NCI-H2171 treated with DMSO at 0.1 percent for 48 hours (cell line): ENCODE measurements at regions not wholly inside any gene's neighbourhood (a gene's known extent, or its start where the extent isn't known, plus 50 kb on each side); places are given as distances from the start of the nearest gene placed in this dataset.

Experiments
- DNase-seq: peaks from one replicate; lab custom pipeline; 2025; lab: John Stamatoyannopoulos, UW

DNA sequence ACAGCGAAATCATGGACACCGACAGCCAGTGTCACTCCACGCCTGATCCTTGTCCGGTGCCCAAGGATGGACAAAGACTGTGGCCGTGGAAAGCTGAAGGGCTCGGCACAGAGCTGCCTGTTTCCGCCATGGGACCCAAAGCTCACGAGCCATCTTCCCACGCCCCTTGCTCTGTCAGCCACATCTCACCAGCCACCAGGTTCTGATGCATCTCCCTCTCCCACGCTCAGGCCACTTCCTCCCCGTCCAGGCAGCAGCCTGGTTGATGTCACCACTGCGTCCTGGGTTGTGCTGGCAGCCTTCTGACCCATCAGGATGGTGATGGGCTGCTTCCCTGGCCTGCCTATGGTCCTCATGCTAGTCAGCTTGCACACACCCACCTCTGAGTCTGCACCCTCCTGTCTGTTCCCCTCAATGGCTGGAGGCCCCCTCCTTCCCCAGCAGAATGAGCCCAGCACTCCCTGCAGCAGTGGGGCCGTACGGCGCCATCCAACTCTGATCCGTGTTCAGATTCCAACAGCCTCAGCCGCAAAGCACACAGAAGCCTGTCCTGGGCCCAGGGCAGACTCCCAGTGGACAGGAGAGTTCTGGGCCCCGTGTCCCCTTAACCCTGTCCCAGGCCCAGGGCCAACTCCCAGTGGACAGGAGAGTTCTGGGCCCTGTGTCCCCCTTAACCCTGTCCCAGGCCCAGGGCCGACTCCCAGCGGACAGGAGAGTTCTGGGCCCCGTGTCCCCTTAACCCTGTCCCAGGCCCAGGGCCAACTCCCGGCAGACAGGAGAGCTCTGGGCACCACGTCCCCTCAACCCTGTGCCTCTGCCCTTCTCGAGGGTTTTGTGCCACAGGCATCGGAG lies 259.5 kb downstream of the BRD1 start:
- DNase-seq = no peak

DNA sequence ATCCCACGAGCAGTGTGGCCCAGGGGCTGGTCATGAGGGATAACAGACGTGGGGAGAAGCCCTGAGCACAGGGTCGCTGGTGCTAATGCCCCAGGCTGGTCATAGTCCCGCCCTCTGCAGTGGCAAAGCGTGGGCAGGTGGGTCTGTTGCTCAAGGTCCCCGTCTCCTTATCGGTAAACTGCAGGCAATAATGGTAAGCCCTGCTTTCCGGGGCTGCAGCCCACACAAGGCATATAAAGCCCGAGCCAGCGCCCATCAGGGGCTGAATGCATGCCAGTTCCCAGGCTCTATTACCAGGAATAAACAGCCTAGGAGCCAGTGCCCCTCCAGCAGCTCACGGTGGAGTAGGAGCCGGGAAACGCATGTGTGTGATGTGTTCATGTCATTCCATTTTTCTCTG lies 261.0 kb downstream of the BRD1 start:
- DNase-seq = no peak

DNA sequence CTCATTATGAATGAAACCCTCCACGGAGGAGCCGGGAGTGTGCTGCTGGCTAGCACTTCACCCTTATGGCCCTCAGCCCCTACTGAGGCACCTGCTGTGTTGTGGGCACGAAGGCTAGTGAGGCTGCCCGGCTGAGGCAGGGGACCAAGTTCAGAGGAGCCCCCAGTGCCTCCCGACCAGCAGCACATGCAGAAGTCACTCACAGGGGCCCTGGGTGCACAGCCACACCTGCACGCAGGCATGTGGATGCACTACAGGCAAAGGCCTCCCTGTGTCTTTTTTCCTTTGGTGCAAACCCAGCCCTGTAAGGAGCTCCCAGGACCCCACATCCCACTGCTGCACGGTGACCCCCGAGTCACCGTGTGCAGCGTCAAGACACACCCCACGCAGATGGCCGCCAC lies 261.5 kb downstream of the BRD1 start:
- DNase-seq = no peak

DNA sequence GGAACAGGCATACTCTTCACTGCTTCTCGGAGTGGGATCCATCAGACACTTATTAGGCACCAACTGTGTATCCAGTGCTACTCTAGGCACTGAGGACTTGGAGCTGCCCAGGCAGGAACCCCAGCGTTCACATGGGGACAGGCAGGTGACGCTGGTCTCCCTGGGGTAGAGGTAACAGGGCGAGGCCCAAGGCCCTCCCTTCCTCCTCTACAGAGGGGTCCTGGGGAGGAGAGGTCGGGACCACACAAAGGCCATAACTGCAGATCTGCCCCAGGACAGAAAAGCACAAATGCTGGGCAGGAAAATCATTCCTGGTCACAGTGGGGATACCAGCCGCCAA lies 262.2 kb downstream of the BRD1 start:
- no peak for DNase-seq

DNA sequence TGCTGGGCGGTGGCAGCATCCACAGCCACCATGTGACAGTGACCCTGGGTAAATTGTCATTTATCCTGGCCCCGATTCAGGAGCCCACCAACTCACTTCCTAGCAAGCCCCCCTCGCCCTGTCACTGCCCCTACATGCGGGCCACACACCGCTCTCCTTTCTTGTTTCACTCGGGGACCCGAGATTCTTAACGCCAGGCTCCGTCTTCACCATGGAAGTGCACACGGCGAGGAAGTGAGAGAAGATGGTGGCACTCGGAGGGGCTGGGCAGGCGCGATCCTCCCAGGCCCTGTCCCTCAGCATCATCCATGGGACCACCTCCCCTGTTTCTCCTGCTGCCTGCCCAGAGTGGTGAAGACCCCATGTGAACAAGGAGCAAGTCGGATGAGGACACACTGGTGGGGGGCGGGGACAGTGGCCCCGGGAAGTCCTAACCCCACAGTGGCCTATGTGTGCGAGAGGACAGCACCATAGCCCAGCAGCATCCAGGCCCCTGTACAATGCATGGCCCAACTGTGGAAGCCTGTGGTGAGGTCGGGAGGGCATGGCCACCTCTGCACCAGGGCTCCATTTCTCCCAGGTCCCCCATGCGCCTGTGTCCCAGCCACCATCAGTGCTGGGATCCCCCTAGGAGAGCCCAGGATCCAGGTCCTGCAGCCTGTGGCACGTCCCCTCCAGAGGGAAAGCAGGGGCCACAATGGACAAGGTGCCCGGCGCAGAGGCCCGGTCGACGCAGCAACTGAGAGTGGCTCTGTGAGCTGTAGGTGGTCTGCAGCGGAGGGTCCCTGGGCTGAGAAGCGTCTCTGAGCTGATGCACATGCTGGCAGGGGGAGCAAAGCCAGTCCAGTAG lies 262.8 kb downstream of the BRD1 start:
- no peak for DNase-seq

DNA sequence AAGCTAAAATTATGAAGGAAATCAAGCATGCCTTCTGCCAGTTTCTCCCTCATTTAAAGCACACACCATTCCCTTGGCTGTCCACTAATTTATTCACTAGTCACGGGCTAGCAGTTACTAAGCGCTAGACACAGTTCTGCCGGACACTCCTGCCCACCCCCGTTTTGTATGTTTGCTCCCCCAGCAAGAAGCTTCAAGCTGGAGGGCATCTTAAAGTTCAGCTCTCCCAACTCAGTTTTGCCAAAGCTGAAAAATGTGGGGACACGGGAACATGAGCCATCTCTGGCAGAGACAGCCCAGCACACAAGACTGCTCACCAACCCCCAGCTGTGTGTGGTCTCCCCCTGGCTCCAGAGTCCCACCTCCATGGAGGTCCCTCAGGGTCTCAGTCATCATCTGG lies 263.6 kb downstream of the BRD1 start:
- DNase-seq = no peak

DNA sequence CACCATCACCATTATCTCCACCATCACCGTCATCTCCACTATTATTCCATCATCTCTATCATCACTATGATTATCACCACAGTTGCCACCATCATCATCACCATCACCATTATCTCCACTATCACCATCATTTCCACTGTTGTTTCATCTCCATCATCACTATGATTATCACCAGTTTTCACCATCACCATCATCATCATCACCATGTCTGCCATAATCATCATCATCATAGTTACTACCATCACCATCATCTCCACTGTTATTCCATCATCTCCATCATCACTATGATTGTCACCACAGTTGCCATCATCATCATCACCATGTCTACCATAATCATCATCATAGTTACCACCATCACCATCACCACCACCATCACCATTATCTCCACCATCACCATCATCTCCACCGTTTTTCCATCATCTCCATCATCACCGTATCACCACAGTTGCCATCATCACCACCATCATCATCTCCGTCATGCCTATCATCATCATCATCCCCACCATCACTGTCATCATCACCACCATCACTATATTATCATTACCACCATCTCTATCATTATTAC lies 264.9 kb downstream of the BRD1 start:
- DNase-seq = no peak

DNA sequence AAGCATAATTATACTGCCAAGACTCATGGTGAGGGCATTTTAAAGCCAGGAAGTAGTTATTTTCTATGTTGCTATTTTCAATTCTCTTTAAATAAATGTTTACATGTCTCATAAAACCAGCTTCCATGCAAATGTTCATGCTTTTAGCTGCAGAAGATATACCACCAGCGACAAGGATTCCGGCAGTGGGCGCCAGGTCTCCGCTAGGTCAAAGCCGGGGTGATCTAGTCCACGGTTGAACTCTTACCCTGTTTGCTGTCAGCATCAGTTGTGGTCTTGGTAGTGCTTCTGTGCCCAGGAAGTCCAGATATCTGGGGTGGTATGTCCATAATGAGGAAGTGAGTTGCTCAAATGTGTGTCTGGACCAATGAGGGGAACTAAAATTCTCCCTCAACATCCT lies 265.7 kb downstream of the BRD1 start:
- DNase-seq = no peak

DNA sequence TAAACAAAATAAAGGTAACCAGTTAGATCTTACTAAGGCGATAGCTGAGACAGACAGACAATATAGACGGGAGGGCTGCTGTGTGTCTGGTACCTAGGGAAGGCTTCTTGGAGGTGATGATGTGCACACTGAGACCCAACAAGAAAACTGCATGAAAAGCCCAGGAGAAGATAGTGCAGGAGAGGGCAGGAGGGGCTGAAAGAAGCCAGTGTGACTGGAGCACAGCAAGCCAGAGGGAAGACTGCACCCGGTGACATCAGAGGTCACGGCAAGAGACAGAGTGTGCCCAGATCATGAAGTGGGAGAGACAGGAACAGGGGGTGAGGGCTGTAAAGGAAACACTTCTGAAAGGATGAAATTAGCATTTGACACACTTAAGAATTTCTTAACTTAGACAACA lies 266.3 kb downstream of the BRD1 start:
- no peak for DNase-seq

DNA sequence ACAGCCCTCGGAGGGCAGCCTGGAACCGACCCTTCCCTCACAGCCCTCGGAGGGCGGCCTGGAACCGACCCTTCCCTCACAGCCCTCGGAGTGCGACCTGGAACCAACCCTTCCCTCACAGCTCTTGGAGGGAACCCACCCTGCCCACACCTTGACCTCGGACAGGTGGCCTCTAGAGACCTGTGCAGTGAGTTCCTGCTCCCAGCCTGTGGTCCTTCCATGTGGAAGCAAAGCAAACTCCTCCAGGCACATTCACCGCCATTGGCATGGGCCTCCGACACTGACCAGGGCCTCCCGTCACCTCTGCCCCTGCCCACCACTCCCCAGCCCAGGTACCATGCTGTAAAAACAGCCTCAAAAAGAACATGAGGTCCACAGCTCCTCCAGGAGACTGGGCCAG lies 272.1 kb downstream of the BRD1 start:
- DNase-seq = no peak

DNA sequence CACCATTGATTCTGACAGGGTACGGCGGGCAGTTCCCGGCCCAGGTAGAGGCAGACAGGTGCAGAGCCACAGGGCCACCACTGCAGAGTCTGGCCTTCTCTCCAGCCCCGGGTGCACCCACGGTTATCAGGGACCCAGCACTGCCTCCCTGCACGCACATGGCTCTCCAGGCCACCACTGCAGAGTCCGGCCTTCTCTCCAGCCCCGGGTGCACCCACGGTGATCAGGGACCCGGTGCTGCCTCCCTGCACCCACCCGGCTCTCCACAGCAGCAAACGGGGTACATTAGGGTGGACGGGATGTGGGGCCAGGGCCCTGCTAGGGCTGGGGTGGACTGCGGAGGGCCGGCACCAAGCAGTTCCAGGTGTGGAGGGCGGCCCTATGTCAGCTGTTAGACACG lies 272.9 kb downstream of the BRD1 start:
- DNase-seq = no peak

DNA sequence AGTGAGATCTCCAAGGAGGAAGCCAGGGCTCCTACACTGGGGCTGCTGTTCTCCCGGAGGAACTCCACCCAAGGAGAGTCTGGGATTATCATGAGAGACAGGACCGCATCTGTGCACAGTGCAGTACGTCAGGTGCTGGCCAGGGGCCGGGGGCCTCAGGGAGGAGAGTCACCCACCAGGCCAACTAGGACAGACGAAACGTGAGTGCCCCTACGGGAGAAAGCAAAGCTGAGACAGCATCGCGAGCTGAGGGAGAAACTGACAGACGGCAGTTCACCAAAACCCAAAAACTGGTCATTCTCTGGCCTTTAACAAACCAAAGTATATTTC lies 273.4 kb downstream of the BRD1 start:
- no peak for DNase-seq

DNA sequence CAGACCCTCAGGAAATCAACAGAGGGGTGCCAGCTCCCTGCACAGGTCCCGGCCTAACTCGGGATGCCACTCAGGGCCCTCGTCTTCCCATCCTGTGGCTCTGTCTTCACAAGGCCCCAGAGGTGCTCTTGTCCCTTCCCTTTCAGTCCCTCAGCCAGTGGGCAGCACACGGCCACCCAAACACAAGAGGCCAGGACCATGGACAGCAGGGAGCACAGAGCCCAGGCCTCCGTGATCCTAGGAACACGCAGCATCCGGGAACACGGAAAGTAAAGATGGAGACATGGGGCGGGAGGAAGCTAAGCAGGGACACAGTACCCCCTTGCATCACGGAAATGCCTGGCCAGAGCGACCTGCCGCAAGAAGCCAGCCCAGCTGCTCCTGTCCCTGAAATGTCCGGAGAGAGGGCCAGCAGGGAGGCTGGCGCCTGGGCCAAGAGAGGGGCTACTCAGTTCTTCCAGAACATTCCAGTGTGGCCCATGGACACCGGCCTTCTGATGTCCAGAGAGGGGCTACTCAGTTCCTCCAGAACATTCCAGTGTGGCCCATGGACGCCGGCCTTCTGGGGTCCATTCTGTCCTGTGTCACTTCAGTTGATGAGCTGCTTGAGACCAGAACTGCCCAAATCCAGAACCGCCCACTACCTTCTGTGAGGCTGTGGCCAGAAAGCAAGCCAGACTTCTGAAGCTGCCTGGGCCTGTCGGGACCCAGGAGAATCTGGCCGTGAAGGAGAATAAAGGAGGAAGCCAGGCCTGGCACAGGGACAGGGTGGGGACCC lies 274.0 kb downstream of the BRD1 start:
- no peak for DNase-seq

DNA sequence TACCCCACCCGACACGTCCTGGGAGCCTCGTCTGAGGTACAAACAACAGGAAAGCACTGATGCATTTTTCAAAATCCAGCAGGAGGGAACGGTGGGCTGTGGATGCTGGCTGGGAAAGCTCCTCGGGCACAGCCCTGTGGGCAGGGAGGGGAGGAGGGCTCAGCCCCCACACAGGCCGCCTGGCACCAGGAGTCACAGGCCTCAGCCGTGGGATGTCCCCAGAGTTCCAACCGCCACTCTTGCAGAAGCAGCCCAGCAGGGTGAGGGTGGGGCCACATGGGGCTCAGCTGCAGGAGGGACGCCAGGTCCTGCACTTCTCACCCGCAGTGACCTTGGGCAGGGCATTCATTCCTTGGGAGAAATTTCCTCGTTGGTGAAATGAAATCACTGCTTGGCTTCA lies 274.6 kb downstream of the BRD1 start:
- no peak for DNase-seq

DNA sequence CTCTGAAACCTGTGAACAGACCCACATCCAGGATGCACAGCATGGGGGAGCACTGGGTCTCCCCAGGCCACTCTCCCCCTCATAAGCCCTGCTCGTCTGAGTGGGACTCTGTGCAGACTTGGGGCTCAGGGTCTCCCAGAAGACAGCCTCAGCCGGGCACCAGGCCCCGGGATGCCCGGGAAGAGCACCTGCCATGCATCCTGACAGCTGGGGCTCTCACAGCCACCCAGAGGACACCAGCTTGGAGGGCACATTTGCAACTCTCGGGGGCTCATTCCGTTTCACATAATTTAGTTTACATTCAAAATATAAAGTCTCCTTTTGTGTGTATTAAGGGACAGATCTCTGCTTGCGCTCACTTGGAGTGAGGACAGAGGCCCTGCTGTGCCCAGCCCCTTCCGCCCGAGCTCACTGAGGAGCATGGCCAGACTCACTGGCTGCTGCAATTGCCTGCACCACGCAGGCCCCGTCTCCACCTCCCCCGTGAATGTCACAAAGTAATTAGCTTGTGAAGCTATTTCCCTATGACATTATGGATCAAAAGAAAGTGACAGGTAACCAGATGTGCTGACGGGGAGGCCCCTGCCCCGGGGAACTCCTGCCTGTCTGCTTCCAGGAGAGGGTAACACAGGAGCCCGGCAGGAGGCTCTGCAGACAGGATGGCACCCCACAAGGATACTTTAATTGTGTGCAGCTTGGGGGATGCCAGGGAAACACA lies 275.6 kb downstream of the BRD1 start:
- no peak for DNase-seq

DNA sequence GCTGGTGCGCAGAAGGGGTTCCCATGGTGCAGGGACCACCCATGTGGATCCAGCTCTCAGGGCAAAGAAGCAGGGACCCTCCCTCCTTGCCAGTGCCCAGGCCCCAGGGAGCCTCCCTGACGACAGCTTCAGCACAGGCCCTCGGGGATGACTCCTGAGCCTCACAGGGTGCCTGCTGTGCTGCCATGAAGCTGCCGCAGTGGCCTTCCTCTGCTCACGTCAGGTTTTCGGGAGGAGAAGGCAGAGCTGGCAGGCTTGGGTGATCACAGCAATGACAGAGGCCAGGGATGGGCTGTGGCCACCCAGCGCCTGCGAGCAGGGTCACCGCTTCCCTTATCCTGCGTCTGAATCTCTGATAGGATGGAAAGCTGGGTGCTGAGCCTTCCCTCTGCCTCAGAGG lies 276.2 kb downstream of the BRD1 start:
- DNase-seq = no peak

DNA sequence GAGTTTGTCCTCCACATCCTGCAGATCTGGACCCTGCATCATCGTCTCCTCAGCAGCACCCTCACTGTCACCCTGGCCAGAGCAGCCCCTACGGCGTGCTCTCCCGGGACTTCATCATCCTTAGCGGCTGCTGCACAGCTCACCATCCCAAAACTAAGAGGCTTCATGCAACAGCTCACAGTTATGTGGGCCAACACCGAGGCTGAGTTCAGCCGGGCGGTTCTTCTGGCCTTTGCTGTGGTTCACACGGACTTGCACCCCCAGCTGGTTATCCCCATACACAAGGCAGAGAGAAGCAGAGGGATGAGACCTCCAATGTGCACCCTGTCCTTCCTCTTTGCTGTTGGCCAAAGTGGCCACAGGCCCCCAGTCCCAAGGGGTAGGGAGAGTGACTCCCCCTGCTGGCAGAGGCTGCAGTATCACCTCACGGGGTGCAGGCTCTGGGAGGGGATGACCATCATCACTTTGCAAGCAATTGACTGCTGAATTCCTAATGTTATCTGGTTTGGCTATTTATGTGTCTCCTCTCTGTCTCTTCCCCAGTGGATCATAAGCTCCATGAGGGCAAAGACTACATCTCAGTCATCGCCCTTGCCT lies 276.8 kb downstream of the BRD1 start:
- no peak for DNase-seq

DNA sequence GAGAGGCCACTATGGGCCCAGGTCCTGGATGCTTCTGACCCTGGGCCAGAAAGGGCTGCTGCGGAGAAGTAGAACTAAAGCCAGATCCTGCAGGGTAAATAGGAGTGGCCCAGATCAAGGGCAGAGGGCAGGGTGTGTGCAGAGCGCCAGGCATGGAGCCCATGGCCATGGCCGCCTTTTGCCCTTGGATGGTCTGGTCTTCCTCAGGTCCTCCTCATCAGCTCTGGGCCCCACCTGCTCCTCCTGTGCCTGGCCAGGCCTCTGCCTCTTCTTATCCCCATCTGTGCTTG lies 277.6 kb downstream of the BRD1 start:
- DNase-seq = no peak

DNA sequence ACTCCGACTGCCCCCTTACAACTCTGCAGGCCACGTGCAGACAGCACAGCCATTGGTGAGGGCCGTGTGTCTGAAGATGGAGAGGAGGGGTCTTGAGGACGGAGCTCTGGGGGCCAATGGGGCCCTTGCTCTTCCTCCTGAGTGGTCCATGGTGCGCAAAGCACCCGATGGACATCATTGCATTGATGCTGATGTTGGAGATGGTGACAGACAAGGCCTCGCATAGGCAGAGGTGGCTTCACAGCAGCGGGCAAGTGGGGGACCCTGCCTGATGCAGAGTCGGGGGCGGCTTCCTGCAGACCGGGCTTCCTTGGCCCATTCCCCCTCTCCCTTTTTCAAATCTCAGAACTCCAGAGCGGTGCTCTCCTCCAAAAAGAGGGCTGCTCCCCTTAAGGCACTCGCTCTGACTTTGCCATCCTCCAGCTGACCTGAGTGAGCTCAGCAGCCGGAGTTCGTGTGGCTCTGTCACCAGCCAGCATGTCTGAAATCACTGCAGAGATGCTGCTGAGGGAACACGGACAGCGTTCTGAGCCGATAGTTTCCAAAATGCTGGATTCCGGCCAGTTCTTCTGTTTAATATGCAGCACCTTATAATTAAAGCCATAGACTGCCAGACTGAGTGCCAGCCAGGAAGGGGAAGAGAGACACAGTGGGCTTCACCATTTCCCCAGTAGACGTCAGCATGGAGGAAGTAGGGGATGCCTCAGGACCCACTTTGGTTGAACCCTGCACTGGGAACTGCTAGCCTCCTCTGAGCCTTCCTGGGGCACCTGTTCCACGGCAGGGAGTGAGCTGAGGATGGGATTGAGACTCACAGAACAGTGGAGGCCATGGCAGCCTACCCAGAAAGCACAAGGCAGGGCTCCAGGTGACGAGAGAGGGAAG lies 278.2 kb downstream of the BRD1 start:
- DNase-seq = no peak

DNA sequence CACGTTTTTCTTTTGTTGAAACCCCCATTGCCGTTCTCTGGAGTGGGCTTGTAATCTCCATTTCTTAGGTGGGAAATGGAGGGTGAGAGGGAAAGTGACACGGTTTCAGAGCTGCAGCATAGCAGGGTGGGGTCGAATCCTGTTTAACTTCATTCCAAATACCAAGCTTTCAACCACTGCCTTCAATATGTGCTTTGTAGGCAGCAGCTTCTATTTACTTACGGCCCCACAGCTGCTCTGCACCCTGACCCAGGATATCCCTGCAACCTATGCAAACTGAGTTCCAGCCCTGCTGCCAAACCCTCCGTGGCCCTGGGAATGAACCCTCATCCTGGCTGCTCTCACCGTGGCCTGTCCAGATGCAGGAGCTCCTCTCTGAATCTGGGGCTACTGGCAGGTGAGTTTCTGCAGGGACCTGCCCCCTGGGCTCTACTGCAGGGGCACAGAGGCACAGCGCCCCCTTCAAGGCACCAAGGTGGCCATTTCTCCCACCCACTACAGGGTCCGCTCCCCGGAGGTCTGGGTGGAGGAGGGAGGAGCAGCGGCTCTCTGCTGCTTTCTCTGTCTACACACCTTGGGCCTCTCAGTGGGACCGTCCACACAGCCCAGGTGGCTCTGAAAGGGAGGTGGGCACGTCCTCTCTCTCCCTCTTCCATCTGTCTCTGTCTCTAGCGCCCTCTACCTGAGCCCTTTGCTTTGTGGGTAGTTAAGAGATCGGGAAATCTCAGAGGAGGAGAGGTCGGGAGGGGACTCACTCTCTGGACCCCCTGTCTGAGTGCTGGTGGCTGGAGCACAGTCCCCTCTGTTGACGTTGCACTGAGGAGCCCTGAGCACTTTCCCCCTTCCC lies 279.1 kb downstream of the BRD1 start:
- DNase-seq = no peak
